Tibial nerve (tissue), 3 donors: ENCODE measurements at regions not wholly inside any gene's neighbourhood (a gene's known extent, or its start where the extent isn't known, plus 50 kb on each side); places are given as distances from the start of the nearest gene placed in this dataset.

Experiments
- POLR2A ChIP-seq, 2 donors: fragments of 450-650 bp; IDR thresholded peaks; one replicate each; pipeline ENCODE4 v1.6.1; 2017; ENCODE audit warnings: antibody characterized with exemption in 2 of 2, mild to moderate bottlenecking in 2 of 2, moderate library complexity in 2 of 2
- TF ChIP-seq, protein P1 (sequence below), 5 experiments: fragments of 200-600 bp in 3 of 5; fragments of 450-650 bp in 2 of 5; sonication (generic) in 3 of 5; IDR thresholded peaks; one replicate each; pipeline ENCODE4 v1.5.1; 2016 to 2019; ENCODE audit warnings: antibody characterized with exemption in 5 of 5, mild to moderate bottlenecking in 3 of 5, moderate library complexity in 2 of 5

DNA sequence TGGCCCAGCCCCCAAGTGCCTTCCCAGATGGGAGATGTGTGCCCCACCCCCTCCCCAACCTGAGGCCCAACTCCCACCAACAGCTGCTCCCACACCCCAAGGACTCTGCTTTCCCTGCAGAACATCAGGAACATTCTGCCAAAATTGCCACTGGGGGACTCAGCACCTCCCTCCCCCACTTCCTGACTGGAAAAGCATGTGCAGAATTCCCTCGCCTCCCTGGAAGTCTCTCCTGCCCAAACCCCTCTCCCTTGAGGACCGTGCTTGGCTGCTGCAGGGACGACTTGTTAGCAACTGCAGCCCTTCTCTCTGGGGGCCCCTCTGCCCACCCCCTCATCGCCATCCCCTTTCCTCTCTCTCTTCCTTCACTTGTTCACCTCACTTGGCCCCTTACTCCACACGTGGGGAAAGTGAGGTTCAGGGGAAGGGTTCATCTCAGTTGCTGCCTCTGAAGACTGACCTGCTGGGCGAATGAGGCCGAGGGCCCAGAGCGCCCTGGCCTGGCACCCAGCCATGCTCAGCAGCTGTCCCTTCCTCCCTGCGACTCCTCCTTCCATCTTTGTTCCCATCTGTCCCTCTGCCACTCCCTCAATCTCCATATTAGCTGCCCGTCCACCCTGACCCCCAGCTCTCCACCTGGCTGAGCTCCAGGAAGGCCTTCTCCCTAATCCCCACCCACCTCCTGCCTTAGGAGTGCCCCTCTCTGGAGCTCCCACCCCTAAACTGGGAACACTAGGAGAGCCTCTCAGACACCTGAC lies 105.1 kb downstream of the CHST1 start:
- no peak for TF ChIP-seq POLR2A (IDR thresholded peaks at IDR 0.05)
- TF ChIP-seq, protein P1, sequence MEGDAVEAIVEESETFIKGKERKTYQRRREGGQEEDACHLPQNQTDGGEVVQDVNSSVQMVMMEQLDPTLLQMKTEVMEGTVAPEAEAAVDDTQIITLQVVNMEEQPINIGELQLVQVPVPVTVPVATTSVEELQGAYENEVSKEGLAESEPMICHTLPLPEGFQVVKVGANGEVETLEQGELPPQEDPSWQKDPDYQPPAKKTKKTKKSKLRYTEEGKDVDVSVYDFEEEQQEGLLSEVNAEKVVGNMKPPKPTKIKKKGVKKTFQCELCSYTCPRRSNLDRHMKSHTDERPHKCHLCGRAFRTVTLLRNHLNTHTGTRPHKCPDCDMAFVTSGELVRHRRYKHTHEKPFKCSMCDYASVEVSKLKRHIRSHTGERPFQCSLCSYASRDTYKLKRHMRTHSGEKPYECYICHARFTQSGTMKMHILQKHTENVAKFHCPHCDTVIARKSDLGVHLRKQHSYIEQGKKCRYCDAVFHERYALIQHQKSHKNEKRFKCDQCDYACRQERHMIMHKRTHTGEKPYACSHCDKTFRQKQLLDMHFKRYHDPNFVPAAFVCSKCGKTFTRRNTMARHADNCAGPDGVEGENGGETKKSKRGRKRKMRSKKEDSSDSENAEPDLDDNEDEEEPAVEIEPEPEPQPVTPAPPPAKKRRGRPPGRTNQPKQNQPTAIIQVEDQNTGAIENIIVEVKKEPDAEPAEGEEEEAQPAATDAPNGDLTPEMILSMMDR (IDR thresholded peaks at IDR 0.05) = no peak
